Activated T-helper 1 cell treated with anti-CD3 and anti-CD28 coated beads, Interleukin-2, amount 50 U/mL, for 16 hours (primary cell): ENCODE measurements at regions not wholly inside any gene's neighbourhood (a gene's known extent, or its start where the extent isn't known, plus 50 kb on each side); places are given as distances from the start of the nearest gene placed in this dataset.
"Not testable (repeated sequence)": the region's sequence is repeated elsewhere in the genome, so short reads cannot be mapped to it uniquely, and the experiment has no call there.

Experiments
- DNase-seq, 2 donors: peaks; one replicate each; pipeline ENCODE4 v3.0.0-alpha.2; 2020; ENCODE audit warnings: low read depth in 1 of 2, low spot score in 1 of 2

GRCh38 chr14:105731221-105731985, 205.0 kb downstream of the TMEM121 start:
- DNase-seq, result not testable (repeated sequence)

DNA sequence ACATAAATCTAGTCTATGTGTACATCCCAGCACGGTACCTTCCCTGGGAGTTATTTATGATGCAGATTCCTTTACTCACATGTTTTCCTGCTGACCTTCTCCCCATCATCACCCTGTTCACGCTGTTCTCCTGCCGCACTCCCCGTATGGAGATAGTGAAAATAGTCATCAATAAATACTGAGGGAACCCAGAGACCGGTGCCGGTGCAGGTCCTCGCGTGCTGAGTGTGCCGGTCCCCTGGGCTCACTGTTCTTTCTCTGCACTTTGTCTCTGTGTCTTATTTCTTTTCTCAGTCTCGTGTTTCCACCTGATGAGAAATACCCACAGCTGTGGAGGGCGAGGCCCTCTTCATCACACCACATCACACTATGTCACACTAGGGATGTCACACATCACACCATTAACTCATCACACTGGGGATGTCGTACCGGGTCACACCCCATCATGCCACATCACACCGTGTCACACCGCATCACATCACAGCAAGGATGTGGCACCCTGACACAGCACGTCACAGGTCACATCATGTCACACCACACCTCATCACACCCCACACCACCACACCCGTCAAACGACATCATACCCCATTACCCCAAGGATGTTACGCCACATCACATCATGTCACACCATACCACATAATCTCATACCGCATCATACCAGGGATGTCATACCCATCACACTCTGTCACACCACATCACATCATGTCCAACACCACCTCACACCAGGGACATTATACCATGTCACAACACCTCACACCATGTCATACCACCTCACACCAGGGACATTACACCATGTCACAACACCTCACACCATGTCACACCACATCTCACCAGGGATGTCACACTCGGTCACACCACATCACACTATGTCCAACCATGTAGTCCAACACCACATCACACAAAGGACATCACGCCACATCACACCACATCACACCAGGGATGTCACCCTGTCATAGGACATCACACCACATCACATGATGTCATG, 207.0 kb downstream of the TMEM121 start:
- no peak for DNase-seq

DNA sequence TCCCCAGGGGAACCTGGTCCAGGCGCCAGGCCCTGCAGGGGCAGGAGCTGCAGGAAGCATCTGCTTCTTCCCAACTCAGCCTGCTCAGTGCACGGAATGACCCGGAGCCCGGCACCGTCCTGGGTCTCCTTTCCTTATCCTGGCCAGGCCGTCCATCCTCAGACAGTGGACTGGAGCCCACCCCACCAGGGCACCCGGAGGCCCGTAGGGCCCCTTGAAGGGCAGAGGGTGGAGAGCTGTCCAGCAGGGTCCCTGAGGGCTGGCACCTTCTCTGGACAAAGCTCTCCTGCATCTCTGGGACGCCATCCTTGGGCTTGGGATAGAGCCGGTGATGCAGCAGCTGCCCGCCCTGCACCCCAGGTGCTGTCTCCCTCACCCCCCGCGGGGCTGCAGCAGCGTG, 207.9 kb downstream of the TMEM121 start:
- not testable (repeated sequence) for DNase-seq

- DNase-seq, result not testable (repeated sequence)
These were observed 209.9 kb downstream of the TMEM121 start for GRCh38 chr14:105736331-105736730.

DNA sequence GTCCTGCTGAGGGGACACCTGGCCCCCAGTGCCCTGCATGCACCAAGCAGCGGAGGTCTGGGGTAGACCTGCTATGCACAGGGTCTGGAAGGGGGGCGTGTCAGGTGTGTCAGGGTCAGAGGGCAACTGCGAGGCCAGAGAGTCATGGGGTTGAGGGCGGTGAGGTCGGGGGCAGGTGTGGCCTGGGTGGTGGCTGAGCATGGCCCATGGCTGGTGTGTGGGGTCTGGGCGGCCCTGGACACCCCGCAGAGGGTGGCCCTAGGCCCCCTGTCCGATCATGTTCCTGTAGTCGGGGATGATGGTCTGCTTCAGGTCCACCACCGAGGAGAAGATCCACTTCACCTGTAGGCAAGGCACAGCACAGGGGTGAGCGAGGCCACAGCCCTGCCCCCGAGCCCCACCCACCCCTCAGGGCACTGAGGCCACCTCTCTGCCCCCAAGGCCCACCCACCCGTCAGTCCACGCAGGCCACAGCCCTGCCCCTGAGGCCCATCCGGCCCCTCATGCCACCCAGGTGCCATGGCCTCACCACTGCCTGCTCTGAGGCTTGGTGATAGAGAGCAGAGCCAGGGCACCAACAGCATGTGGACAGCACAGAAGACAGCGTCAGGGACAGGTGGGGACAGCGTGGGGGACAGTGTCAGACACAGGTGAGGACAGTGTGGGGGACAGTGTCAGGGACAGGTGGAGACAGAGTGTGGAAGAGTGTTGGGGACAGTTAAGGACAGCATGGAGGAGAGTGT, 211.3 kb downstream of the TMEM121 start:
- no peak for DNase-seq

- no peak for DNase-seq
These were observed 212.3 kb downstream of the TMEM121 start for GRCh38 chr14:105738638-105739037.

DNA sequence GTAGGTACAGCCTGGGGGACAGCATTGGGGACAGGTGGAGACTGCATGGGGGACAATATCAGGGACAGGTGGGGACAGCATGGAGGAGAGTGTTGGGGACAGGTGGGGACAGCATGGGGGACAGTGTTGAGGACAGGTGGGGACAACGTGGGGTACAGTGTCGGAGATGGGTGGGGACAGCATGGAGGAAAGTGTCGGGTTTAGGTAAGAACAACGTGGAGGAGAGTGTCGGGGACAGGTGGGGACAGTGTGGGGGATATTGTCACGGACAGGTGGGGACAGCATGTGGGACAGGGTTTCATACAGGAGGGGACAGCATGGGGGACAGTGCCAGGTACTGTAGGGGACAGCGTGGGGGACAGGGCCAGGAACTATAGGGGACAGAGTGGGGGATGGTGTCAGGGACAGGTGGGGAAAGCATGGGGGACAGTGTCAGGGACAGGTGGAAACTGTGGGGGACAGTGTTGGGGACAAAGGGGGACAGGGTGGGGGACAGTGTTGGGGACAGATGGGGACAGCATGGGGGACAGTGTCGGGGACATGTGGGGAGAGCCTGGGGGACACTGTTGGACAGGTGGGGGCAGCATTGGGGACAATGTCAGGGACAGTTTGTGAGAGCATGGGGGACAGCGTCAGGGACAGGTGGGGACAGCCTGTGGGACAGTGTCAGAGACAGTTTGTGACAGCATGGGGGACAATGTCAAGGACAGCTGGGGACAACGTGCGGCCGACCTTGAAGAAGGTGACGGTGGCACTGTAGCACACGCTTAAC, 213.1 kb downstream of the TMEM121 start:
- DNase-seq, result no peak

- not testable (repeated sequence) for DNase-seq
These were observed 213.9 kb downstream of the TMEM121 start for GRCh38 chr14:105740272-105740671.

DNA sequence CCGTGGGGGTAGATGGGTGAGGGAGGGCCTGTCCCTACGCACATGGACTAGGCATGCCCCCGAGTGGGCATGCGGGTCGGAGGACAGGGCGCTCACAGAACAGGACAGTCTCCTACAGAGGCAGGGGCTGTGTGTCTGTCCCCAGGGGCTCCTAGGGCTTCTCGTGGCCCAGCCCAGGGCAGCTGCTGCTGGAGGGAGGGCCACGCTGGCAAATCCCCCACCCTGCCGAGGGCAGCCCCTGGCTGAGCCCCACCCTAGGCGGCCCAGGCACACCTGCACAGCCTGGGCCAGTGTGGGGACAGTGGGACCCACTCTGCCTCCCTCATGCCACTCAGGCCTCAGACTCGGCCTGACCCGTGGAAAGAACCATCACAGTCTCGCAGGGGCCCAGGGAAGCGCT, 214.6 kb downstream of the TMEM121 start:
- DNase-seq, result not testable (repeated sequence)

- not testable (repeated sequence) for DNase-seq
These were observed 215.5 kb downstream of the TMEM121 start for GRCh38 chr14:105741707-105742530.

GRCh38 chr14:105742531-105742848, 216.1 kb downstream of the TMEM121 start:
- no peak for DNase-seq

- not testable (repeated sequence) for DNase-seq
These were observed 216.7 kb downstream of the TMEM121 start for GRCh38 chr14:105742904-105743701.

- DNase-seq, result not testable (repeated sequence)
These were observed 217.9 kb downstream of the TMEM121 start for GRCh38 chr14:105744213-105744787.

GRCh38 chr14:105745433-105746123, 219.2 kb downstream of the TMEM121 start:
- no peak for DNase-seq

DNA sequence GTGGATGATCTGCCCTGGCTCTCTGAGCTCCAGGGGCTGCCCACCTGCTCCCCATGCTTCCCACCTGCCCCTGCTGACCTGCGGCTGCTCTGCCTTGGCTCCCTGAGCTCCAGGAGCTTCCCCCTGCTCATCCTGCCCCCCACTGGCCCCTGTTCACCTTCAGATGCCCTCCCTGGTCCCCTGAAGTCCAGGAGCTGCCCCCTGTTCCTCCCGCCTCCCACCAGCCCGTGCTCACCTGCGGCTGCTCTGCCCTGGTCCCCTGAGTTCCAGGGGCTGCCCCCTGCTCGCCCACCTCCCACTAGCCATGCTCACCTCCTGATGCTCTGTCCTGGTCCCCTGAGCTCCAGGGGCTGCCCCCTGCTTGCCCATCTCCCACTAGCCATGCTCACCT, 219.7 kb downstream of the TMEM121 start:
- DNase-seq, result no peak

- not testable (repeated sequence) for DNase-seq
These were observed 220.6 kb downstream of the TMEM121 start for GRCh38 chr14:105746800-105747502.

- DNase-seq, result not testable (repeated sequence)
These were observed 221.3 kb downstream of the TMEM121 start for GRCh38 chr14:105747503-105748203.
